ENCODE measurements at regions not wholly inside any gene's neighbourhood (a gene's known extent, or its start where the extent isn't known, plus 50 kb on each side); places are given as distances from the start of the nearest gene placed in this dataset.
A peak's percentile ranks its signal among the peaks of the same experiment; 100 is the strongest.

GRCh38 chr13:54633456-54633855 is 1604.8 kb downstream of the OLFM4 start:
- Histone ChIP-seq H3K4me1 (peaks cover 0 to 7% (median 2%) of the 10 kb centered on the region in 4 donors), H3K36me3 (no peaks in the 10 kb centered on the region), H3K9me3 (no peaks in the 10 kb centered on the region), H3K27me3 (no peaks in the 10 kb centered on the region), H3K4me3 (no peak overlapping the region), H3K27ac (no peak overlapping the region)
- no peak for DNase-seq
- intact Hi-C loops (cut with DNase I; ENCODE audit: low total_unique reads): no loop called here
- TF ChIP-seq POLR2AphosphoS5 (IDR thresholded peaks at IDR 0.05) (no peak), EP300 (IDR thresholded peaks at IDR 0.05) (no peak), POLR2A (IDR thresholded peaks at IDR 0.05) (no peak), CTCF (IDR thresholded peaks at IDR 0.05) (no peak)
- WGBS, 5 donors: 43 to 61% (median 58%) methylated on average over 5 of the region's 5 CpGs

DNA sequence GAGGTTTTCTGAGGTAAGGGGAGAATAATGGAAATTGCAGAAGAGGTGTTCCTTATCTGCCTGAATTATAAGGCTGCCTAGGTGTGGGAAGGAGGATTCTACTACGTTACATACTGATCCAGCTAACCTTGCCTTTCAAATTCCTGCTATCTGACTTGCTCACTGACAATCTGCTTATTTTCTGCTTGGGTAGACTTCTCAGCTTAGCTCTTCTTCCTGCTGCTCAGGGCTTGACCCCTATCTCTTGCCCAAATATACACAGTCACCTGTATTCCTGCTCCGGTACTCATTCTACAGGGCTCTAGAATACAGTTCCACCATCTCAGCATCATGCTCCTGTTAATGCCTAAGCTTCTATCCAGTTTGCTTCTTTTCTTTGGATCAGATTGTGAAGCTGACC is 1607.6 kb downstream of the OLFM4 start:
- Histone ChIP-seq H3K9me3 (no peaks in the 10 kb centered on the region), H3K27me3 (no peaks in the 10 kb centered on the region), H3K4me1 (peaks cover 0 to 8% (median 2%) of the 10 kb centered on the region in 4 donors), H3K36me3 (no peaks in the 10 kb centered on the region), H3K4me3 (no peak overlapping the region), H3K27ac (no peak overlapping the region)
- 82 to 93% (median 83%) methylated on average over 2 of the region's 2 CpGs for WGBS, 5 donors
- DNase-seq: no peak
- TF ChIP-seq POLR2A (IDR thresholded peaks at IDR 0.05) (no peak), POLR2AphosphoS5 (IDR thresholded peaks at IDR 0.05) (no peak), EP300 (IDR thresholded peaks at IDR 0.05) (no peak), CTCF (IDR thresholded peaks at IDR 0.05) (no peak)
- intact Hi-C loops (cut with DNase I; ENCODE audit: low total_unique reads): no loop called here

DNA sequence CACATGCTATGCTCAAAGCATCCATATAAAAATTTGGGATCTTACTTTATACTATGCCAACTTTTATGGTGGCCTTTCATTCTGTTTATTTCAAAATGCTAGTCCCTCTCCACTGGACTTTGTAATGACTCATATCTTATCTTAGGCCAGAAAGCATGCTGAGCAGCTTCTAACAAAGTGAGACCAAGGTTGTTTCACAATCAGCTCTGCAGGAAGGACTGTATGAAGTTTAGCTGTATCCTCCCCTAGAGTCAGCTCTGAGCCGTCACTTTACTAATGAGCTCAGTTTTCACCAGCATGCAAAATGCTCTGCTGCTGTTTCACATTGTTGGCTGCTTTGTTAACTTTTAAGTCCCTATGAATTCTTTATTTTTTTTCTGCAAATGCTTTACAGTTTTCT is 1608.8 kb downstream of the OLFM4 start:
- no peaks in the 10 kb centered on the region for H3K27me3 ChIP-seq
- DNase-seq: peak in 1 of 2 donors; percentile 81
- TF ChIP-seq CTCF (IDR thresholded peaks at IDR 0.05) (no peak), POLR2AphosphoS5 (IDR thresholded peaks at IDR 0.05) (peak in 2 of 3 donors; percentile 40 to 55), EP300 (IDR thresholded peaks at IDR 0.05) (no peak), POLR2A (IDR thresholded peaks at IDR 0.05) (no peak)
- no peaks in the 10 kb centered on the region for H3K36me3 ChIP-seq
- peak overlapping the region in 3 of 5 donors; percentile 4 to 32 (median 28) for H3K27ac ChIP-seq
- H3K4me3 ChIP-seq: no peak overlapping the region
- no peaks in the 10 kb centered on the region for H3K9me3 ChIP-seq
- intact Hi-C loops (cut with DNase I; ENCODE audit: low total_unique reads): no loop called here
- 16 to 42% (median 35%) methylated on average over 1 of the region's 1 CpG for WGBS, 5 donors
- peaks cover 0 to 8% (median 2%) of the 10 kb centered on the region in 4 donors for H3K4me1 ChIP-seq

DNA sequence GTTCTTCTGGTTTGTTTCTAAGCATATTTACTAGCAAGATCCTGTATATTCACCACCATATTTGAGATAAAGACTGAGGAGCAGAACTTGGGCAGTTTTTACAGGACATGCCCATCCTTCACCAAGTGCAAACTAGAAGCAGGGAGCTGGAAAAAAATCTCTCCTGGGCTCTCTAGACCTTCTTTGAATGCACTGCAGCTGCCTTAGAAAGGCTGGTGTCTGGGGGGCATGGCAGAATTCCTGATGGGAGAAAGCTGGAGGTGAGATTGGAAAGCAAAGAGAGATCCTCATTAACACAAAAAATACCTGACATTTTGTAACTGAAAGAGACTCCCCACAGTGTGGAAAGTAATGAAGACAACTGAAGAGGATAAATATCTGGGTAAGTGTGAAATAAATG is 1612.1 kb downstream of the OLFM4 start:
- DNase-seq: no peak
- peaks cover 0 to 8% (median 2%) of the 10 kb centered on the region in 4 donors for H3K4me1 ChIP-seq
- no peak overlapping the region for H3K4me3 ChIP-seq
- no peaks in the 10 kb centered on the region for H3K9me3 ChIP-seq
- intact Hi-C loops (cut with DNase I; ENCODE audit: low total_unique reads): no loop called here
- no peaks in the 10 kb centered on the region for H3K36me3 ChIP-seq
- H3K27ac ChIP-seq: no peak overlapping the region
- TF ChIP-seq EP300 (IDR thresholded peaks at IDR 0.05): no peak
- TF ChIP-seq POLR2AphosphoS5 (IDR thresholded peaks at IDR 0.05): no peak
- no peak for TF ChIP-seq POLR2A (IDR thresholded peaks at IDR 0.05)
- TF ChIP-seq CTCF (IDR thresholded peaks at IDR 0.05): no peak
- H3K27me3 ChIP-seq: no peaks in the 10 kb centered on the region

Measured in stomach (tissue), 8 donors.